ENCODE measurements at regions not wholly inside any gene's neighbourhood (a gene's known extent, or its start where the extent isn't known, plus 50 kb on each side); places are given as distances from the start of the nearest gene placed in this dataset.

GRCh38 chr7:41416208-41416595 lies 286.7 kb downstream of the INHBA start:
- DNase-seq (ENCODE audit: low read depth in 1 of 2, low spot score in 1 of 2): no peak
- Histone ChIP-seq H3K27me3 (no peaks in the 10 kb centered on the region), H3K27ac (no peak overlapping the region), H3K4me1 (ENCODE audit: low read depth) (peaks cover 13% of the 10 kb centered on the region), H3K9me3 (ENCODE audit: low read depth) (no peaks in the 10 kb centered on the region), H3K4me3 (no peak overlapping the region), H3K36me3 (no peaks in the 10 kb centered on the region)
- no peak for TF ChIP-seq CTCF (IDR thresholded peaks at IDR 0.05; ENCODE audit: low read depth, low read length)

- no peaks in the 10 kb centered on the region for H3K9me3 ChIP-seq (ENCODE audit: low read depth)
- no peak for DNase-seq (ENCODE audit: low read depth in 1 of 2, low spot score in 1 of 2)
- H3K36me3 ChIP-seq: no peaks in the 10 kb centered on the region
- no peak for TF ChIP-seq CTCF (IDR thresholded peaks at IDR 0.05; ENCODE audit: low read depth, low read length)
- H3K4me3 ChIP-seq: no peak overlapping the region
- peaks cover 13% of the 10 kb centered on the region for H3K4me1 ChIP-seq (ENCODE audit: low read depth)
- H3K27ac ChIP-seq: no peak overlapping the region
- H3K27me3 ChIP-seq: no peaks in the 10 kb centered on the region
Observed at GRCh38 chr7:41415471-41416207, 287.3 kb downstream of the INHBA start.

- Histone ChIP-seq H3K36me3 (no peaks in the 10 kb centered on the region), H3K4me1 (ENCODE audit: low read depth) (peaks cover 13% of the 10 kb centered on the region), H3K4me3 (no peak overlapping the region), H3K27me3 (no peaks in the 10 kb centered on the region), H3K9me3 (ENCODE audit: low read depth) (no peaks in the 10 kb centered on the region), H3K27ac (no peak overlapping the region)
- DNase-seq (ENCODE audit: low read depth in 1 of 2, low spot score in 1 of 2): no peak
- TF ChIP-seq CTCF (IDR thresholded peaks at IDR 0.05; ENCODE audit: low read depth, low read length): no peak
Observed at GRCh38 chr7:41415051-41415450, 287.8 kb downstream of the INHBA start.

- no peaks in the 10 kb centered on the region for H3K9me3 ChIP-seq (ENCODE audit: low read depth)
- no peak overlapping the region for H3K27ac ChIP-seq
- no peak for DNase-seq (ENCODE audit: low read depth in 1 of 2, low spot score in 1 of 2)
- no peak for TF ChIP-seq CTCF (IDR thresholded peaks at IDR 0.05; ENCODE audit: low read depth, low read length)
- H3K4me3 ChIP-seq: no peak overlapping the region
- H3K36me3 ChIP-seq: no peaks in the 10 kb centered on the region
- H3K27me3 ChIP-seq: peaks cover 2% of the 10 kb centered on the region
- no peaks in the 10 kb centered on the region for H3K4me1 ChIP-seq (ENCODE audit: low read depth)
Observed at GRCh38 chr7:41404375-41405074, 298.4 kb downstream of the INHBA start.

GRCh38 chr7:41403291-41403690 lies 299.6 kb downstream of the INHBA start:
- Histone ChIP-seq H3K27ac (no peak overlapping the region), H3K9me3 (ENCODE audit: low read depth) (no peaks in the 10 kb centered on the region), H3K27me3 (peaks cover 2% of the 10 kb centered on the region), H3K4me1 (ENCODE audit: low read depth) (no peaks in the 10 kb centered on the region), H3K36me3 (no peaks in the 10 kb centered on the region), H3K4me3 (no peak overlapping the region)
- no peak for TF ChIP-seq CTCF (IDR thresholded peaks at IDR 0.05; ENCODE audit: low read depth, low read length)
- no peak for DNase-seq (ENCODE audit: low read depth in 1 of 2, low spot score in 1 of 2)
